GM12872 (cell line): ENCODE measurements at regions not wholly inside any gene's neighbourhood (a gene's known extent, or its start where the extent isn't known, plus 50 kb on each side); places are given as distances from the start of the nearest gene placed in this dataset.

Source experiments
- TF ChIP-seq, protein P1 (sequence below): IDR thresholded peaks from 3 replicates; pipeline ENCODE4 v1.5.1; 2011; ENCODE audit warnings: low read depth, mild to moderate bottlenecking, low read length, moderate library complexity; ENCODE audit not compliant: insufficient read depth

DNA sequence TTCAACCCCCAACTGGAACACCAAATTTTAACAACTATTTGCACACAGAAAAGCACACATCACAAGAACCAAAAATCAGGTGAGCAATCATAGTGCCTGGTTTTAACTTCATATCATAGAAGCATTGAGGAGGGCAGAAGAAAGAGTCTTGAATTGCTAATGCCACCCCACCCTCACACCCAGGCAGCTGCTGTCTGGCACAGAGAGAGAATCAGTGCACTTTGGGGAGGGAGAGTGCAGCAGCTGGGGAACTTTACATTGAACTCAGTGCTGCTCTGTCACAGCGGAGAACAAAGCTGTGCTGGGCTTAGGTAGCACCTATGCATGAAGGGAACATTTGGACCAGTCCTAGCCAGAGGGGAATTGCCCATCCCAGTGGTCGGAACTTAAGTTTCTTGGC lies 76.0 kb upstream of the KBTBD8 start:
- TF ChIP-seq, protein P1, sequence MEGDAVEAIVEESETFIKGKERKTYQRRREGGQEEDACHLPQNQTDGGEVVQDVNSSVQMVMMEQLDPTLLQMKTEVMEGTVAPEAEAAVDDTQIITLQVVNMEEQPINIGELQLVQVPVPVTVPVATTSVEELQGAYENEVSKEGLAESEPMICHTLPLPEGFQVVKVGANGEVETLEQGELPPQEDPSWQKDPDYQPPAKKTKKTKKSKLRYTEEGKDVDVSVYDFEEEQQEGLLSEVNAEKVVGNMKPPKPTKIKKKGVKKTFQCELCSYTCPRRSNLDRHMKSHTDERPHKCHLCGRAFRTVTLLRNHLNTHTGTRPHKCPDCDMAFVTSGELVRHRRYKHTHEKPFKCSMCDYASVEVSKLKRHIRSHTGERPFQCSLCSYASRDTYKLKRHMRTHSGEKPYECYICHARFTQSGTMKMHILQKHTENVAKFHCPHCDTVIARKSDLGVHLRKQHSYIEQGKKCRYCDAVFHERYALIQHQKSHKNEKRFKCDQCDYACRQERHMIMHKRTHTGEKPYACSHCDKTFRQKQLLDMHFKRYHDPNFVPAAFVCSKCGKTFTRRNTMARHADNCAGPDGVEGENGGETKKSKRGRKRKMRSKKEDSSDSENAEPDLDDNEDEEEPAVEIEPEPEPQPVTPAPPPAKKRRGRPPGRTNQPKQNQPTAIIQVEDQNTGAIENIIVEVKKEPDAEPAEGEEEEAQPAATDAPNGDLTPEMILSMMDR = no peak

DNA sequence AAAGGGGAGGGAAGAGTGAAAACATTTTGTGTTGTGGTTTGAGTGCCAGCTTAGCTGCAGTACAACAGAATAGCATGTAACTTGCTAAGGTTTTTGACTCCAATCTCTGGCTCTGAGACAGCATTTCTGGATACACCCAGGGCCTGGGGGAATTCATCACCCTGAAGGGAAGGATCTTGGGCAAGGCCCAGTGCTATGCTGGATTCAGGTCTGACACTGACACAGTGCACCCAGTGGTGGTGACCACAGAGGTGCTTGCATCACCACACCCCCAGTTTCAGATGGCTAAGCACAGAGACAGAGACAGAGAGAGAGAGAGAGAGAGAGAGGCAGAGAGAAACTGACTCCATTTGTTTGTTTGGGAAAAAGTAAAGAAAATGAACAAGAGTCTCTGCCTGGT lies 74.1 kb upstream of the KBTBD8 start:
- TF ChIP-seq, protein P1 = no peak

DNA sequence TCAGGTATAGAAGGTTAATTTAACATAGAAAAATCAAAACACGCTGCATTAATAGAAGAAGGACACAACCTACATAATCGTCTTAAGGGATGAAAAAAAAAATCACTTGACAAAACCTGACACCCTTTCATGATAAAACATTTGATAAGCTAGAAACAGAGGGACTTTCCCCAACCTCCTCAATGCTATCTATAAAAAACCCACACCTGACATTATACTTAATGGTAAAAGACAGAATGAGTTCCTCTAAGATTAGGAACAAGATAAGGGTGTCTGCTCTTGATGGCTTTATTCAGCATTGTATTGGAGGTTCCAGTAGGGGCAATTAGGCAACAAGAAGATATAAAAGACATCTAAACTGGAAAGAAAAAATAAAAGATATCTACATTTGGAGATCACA lies 69.9 kb upstream of the KBTBD8 start:
- TF ChIP-seq, protein P1 = no peak

DNA sequence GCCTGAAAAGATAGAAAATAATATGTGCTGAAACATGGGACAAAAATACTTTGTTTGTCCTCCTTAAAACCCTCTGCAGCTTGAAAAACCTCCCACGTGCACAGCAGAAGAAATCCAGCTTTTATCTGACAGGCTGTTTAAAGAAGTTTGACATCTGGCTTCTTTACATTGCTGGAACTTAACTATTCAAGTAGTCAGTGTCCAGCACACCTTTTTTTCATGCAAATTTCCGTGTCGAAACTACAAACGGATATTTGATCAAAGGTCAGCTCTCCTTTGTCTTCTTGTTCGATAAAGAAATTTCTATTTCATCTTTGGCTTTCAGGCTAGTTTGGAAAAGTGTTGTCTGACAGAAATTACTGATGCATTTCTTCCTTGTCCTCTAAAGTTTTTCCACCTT lies 66.8 kb upstream of the KBTBD8 start:
- TF ChIP-seq, protein P1 = no peak

DNA sequence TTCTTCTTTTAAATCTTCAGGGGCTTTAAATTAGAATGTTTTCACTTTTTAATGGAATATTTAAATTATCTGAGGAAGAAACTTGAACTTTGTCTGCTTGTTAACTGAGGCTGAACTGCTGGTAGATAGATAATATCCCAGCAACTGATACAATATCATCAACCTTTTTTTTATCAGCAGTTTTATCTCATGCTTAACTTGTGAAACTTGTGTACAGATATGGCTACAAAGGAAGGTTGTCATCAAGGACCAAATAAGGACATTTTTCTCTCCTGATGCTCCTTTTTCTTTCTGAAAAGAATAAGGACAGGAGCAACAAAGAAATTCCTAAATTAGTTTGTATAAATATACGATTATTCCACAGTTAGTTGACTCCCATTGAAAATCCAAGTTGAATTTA lies 66.4 kb upstream of the KBTBD8 start:
- TF ChIP-seq, protein P1 = no peak

DNA sequence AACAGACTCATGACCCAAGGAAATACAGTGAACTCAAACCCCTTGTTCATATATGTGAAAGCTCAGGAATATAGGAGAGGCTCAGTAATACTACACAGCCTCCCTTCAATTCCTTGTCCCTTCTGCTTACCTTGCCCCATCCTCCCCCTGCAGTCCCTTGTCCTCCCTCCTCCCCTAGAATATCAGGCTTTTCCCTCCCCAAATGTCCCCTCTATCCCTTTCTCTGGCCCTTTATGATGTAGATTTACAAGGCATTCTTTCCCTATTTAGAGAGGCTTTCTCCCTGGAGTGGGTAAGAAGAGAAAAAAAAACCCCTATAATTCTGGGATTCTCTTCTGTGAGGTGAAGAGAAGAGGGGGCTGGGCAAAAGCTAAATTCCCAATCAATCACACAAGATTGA lies 64.9 kb upstream of the KBTBD8 start:
- TF ChIP-seq, protein P1 = no peak

DNA sequence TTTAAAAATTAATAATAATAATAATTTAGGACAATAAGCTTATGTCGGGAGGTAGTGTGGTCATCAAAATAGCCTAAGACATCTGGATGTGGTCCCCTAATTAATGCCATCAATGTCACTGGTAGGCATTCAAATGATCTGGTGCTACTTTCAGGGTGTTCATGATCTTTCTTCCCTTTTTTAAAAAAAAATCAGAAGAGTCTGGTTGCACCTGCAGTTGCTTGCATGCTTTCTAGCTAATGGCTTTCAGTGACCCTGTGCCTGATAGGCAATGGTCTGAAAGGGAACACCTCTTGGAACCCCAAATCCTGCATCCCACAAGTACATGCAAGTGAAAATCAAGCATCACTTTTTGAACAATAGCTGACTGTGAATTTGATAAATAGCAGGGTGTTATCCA lies 64.1 kb upstream of the KBTBD8 start:
- TF ChIP-seq, protein P1 = no peak

DNA sequence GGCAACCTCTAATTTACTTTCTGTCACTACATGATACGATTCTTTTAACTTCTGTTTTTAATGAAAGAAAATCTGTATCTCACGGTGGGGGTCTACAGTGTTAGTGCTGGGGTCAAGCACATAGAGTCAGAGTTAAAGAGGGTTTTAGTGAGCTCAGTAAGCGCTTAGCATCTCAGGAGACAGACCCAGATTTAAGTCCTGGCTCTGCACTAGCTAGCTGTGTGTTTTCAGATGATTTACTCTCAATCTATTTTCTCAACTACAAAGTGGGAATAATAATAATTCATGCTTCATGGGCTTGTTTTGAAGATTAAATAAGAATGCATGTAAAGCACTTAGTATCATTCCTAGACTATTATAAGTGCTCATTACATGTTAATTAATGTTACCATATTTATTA lies 63.4 kb upstream of the KBTBD8 start:
- TF ChIP-seq, protein P1 = no peak
